H1 (cell line): ENCODE measurements at regions not wholly inside any gene's neighbourhood (a gene's known extent, or its start where the extent isn't known, plus 50 kb on each side); places are given as distances from the start of the nearest gene placed in this dataset.

ENCODE experiments used
- CTCF ChIA-PET: fragments of 300-600 bp; sonication (Branson Sonifier 250); formaldehyde crosslinking; loops from one replicate; lab custom pipeline; 2021; ENCODE audit not compliant: partially characterized antibody; lab: Charles Lee
- POLR2A ChIA-PET: fragments of 300-600 bp; sonication (Branson Sonifier 250); formaldehyde crosslinking; loops from one replicate; lab custom pipeline; 2021; ENCODE audit warnings: inconsistent platforms; ENCODE audit not compliant: partially characterized antibody; lab: Charles Lee
- DNase-seq, 2 experiments: peaks; one replicate each; pipeline versions ENCODE4 v3.0.0 to v3.0.0-alpha.2; 2010 to 2022; ENCODE audit warnings: low spot score in 2 of 2, low read depth in 1 of 2, mixed read lengths in 1 of 2
- FAIRE-seq: peaks from 2 replicates; lab custom pipeline; 2011; peaks lifted over from hg19 to GRCh38; lab: Jason Lieb, UNC
- H2AFZ ChIP-seq: 2 replicates; pipeline ENCODE4 v1.8.1; 2012; ENCODE audit warnings: low read length, inconsistent platforms
- H2AK5ac ChIP-seq: 2 replicates; pipeline ENCODE4 v1.6.1; 2013; ENCODE audit warnings: low read depth, low read length
- H2BK120ac ChIP-seq: replicated peaks from 2 replicates; pipeline ENCODE3; 2013; ENCODE audit warnings: low read depth, low read length, inconsistent platforms
- H2BK12ac ChIP-seq: 2 replicates; pipeline ENCODE4 v1.6.1; 2013; ENCODE audit warnings: low read depth, low read length
- H2BK15ac ChIP-seq: 2 replicates; pipeline ENCODE4 v1.6.1; 2013; ENCODE audit warnings: low read length
- H2BK20ac ChIP-seq: 2 replicates; pipeline ENCODE4 v1.6.1; 2013; ENCODE audit warnings: low read length
- H2BK5ac ChIP-seq: 2 replicates; pipeline ENCODE4 v1.6.1; 2013; ENCODE audit warnings: low read depth, low read length
- H3K14ac ChIP-seq: 2 replicates; pipeline ENCODE4 v1.6.1; 2013; ENCODE audit warnings: inconsistent platforms; ENCODE audit not compliant: insufficient read length
- H3K18ac ChIP-seq: 2 replicates; pipeline ENCODE4 v1.6.1; 2013; ENCODE audit warnings: low read length; ENCODE audit errors: extremely low read depth
- H3K23ac ChIP-seq: 2 replicates; pipeline ENCODE4 v1.6.1; 2013; ENCODE audit warnings: inconsistent platforms; ENCODE audit not compliant: insufficient read length
- H3K23me2 ChIP-seq: 2 replicates; pipeline ENCODE4 v1.6.1; 2013; ENCODE audit warnings: low read depth, low read length
- H3K27ac ChIP-seq: 2 replicates; pipeline ENCODE4 v1.6.1; 2011; ENCODE audit warnings: low read depth, low read length, inconsistent platforms
- H3K27me3 ChIP-seq, 4 experiments: replicated peaks in 1 of 4; 1 replicate in 1 of 4; 2 replicates in 3 of 4; pipeline versions ENCODE4 v1.6.1 to v1.8.1; 2011 to 2013; ENCODE audit warnings: low read length in 3 of 4, mild to moderate bottlenecking in 3 of 4, inconsistent platforms in 2 of 4, mixed read lengths in 2 of 4, moderate library complexity in 1 of 4; ENCODE audit not compliant: control insufficient read depth in 3 of 4, insufficient read depth in 3 of 4; ENCODE audit errors: extremely low read depth in 1 of 4
- H3K36me3 ChIP-seq, 4 experiments: 2 replicates each; pipeline versions ENCODE4 v1.6.1 to v1.8.1; 2011 to 2013; ENCODE audit warnings: mild to moderate bottlenecking in 4 of 4, low read length in 3 of 4, moderate library complexity in 2 of 4, control low read depth in 1 of 4, inconsistent platforms in 1 of 4; ENCODE audit not compliant: insufficient read depth in 4 of 4, control insufficient read depth in 2 of 4
- H3K4ac ChIP-seq: replicated peaks from 2 replicates; pipeline ENCODE3; 2013; ENCODE audit warnings: low read length, low read depth, mixed read lengths, inconsistent platforms; ENCODE audit not compliant: insufficient read length
- H3K4me1 ChIP-seq, 4 experiments: replicated peaks in 1 of 4; 1 replicate in 1 of 4; 2 replicates in 3 of 4; pipeline versions ENCODE4 v1.6.1 to v1.8.1; 2011 to 2013; ENCODE audit warnings: low read length in 3 of 4, inconsistent platforms in 2 of 4, mixed read lengths in 1 of 4; ENCODE audit not compliant: insufficient read depth in 4 of 4, control insufficient read depth in 3 of 4
- H3K4me2 ChIP-seq, 2 experiments: 2 replicates each; pipeline versions ENCODE4 v1.6.1 to v1.8.1; 2011 to 2013; ENCODE audit warnings: low read depth in 2 of 2, low read length in 2 of 2, control low read depth in 1 of 2, inconsistent platforms in 1 of 2, mild to moderate bottlenecking in 1 of 2; ENCODE audit not compliant: insufficient read depth in 1 of 2
- H3K4me3 ChIP-seq, 4 experiments: fragments of 200-600, 300-600 bp in 1 of 4; sonication (generic), shearing (Covaris generic), sonication (Bioruptor Twin) in 1 of 4; 2 replicates each; pipeline versions ENCODE4 v1.5.1 to v1.8.1; 2011 to 2016; ENCODE audit warnings: low read length in 4 of 4, low read depth in 3 of 4, control low read depth in 2 of 4, inconsistent platforms in 2 of 4, mild to moderate bottlenecking in 2 of 4, mixed read lengths in 1 of 4, moderate library complexity in 1 of 4; ENCODE audit not compliant: insufficient read depth in 2 of 4; ENCODE audit errors: extremely low read depth in 1 of 4
- H3K56ac ChIP-seq: replicated peaks from 2 replicates; pipeline ENCODE3; 2013; ENCODE audit warnings: low read depth, mild to moderate bottlenecking, mixed read lengths, low read length, inconsistent platforms; ENCODE audit not compliant: insufficient read length
- H3K79me1 ChIP-seq: 2 replicates; pipeline ENCODE4 v1.6.1; 2013; ENCODE audit warnings: low read depth, low read length, control low read depth
- H3K79me2 ChIP-seq, 2 experiments: 2 replicates each; pipeline versions ENCODE4 v1.6.1 to v1.8.1; 2012 to 2013; ENCODE audit warnings: low read length in 2 of 2, mild to moderate bottlenecking in 2 of 2, inconsistent platforms in 1 of 2; ENCODE audit not compliant: insufficient read depth in 2 of 2, control insufficient read depth in 1 of 2
- H3K9ac ChIP-seq, 4 experiments: replicated peaks in 1 of 4; 1 replicate in 1 of 4; 2 replicates in 3 of 4; pipeline versions ENCODE4 v1.6.1 to v1.8.1; 2011 to 2013; ENCODE audit warnings: low read depth in 3 of 4, low read length in 3 of 4, control low read depth in 2 of 4, mild to moderate bottlenecking in 2 of 4, moderate library complexity in 2 of 4, inconsistent platforms in 1 of 4; ENCODE audit errors: extremely low read depth in 1 of 4
- H3K9me3 ChIP-seq, 2 experiments: 2 replicates each; pipeline versions ENCODE4 v1.6.1 to v1.8.1; 2012 to 2013; ENCODE audit warnings: mild to moderate bottlenecking in 2 of 2, moderate library complexity in 2 of 2, control low read depth in 1 of 2, inconsistent platforms in 1 of 2, low read depth in 1 of 2, low read length in 1 of 2, mixed read lengths in 1 of 2; ENCODE audit not compliant: insufficient read depth in 2 of 2
- H4K20me1 ChIP-seq, 2 experiments: replicated peaks in 1 of 2; 2 replicates each; pipeline versions ENCODE3 to v1.8.1; 2011 to 2013; ENCODE audit warnings: inconsistent platforms in 2 of 2, low read length in 2 of 2, mild to moderate bottlenecking in 1 of 2; ENCODE audit not compliant: insufficient read depth in 2 of 2, control insufficient read depth in 1 of 2
- H4K5ac ChIP-seq: 2 replicates; pipeline ENCODE4 v1.6.1; 2013; ENCODE audit warnings: low read length, low read depth, mixed read lengths, inconsistent platforms; ENCODE audit not compliant: insufficient read length
- H4K8ac ChIP-seq: 2 replicates; pipeline ENCODE4 v1.8.0; 2013; ENCODE audit warnings: mild to moderate bottlenecking, moderate library complexity, low read length, inconsistent platforms; ENCODE audit not compliant: insufficient read depth; ENCODE audit errors: extremely low read depth
- H4K91ac ChIP-seq: replicated peaks from 2 replicates; pipeline ENCODE3; 2013; ENCODE audit warnings: low read length, mixed read lengths, inconsistent platforms; ENCODE audit not compliant: insufficient read length
- ASH2L ChIP-seq: fragments of 200-600, 300-600 bp; sonication (generic); IDR thresholded peaks from one replicate; pipeline ENCODE4 v1.7.1; 2017; ENCODE audit warnings: low read length
- BACH1 ChIP-seq: IDR thresholded peaks from 2 replicates; pipeline ENCODE4 v1.6.1; 2012; ENCODE audit warnings: low read length, improper control_type of control experiment
- KDM5A ChIP-seq: fragments of 200-600 bp; IDR thresholded peaks from 2 replicates; pipeline ENCODE4 v1.7.1; 2012; ENCODE audit warnings: mild to moderate bottlenecking, low read length, inconsistent platforms, mixed read lengths
- RAD21 ChIP-seq, 2 experiments: IDR thresholded peaks in 1 of 2; conservative IDR thresholded peaks in 1 of 2; 2 replicates each; pipeline ENCODE4 v1.6.1; 2011; ENCODE audit warnings: low read depth in 2 of 2, low read length in 2 of 2, improper control_type of control experiment in 1 of 2, inconsistent platforms in 1 of 2, mild to moderate bottlenecking in 1 of 2, moderate library complexity in 1 of 2
- RBBP5 ChIP-seq: IDR thresholded peaks from 2 replicates; pipeline ENCODE4 v1.7.1; 2012; ENCODE audit warnings: low read depth, mild to moderate bottlenecking, inconsistent platforms, low read length, moderate library complexity, borderline replicate concordance
- WGBS, 2 experiments: shearing (Covaris generic) in 1 of 2; methylation state at CpG; one replicate each; pipeline versions ENCODE4 v1.1.6 to v1.1.7; 2013 to 2015; ENCODE audit warnings: low lambda C conversion rate in 2 of 2, mixed read lengths in 2 of 2, inconsistent platforms in 1 of 2, low coverage in 1 of 2, missing lambda C conversion rate in 1 of 2; ENCODE audit not compliant: insufficient replicate concordance in 2 of 2, insufficient coverage in 1 of 2, insufficient read length in 1 of 2; ENCODE audit errors: extremely low coverage in 1 of 2, missing lambda C conversion rate in 1 of 2; 5-methylcytosine and 5-hydroxymethylcytosine counted together

DNA sequence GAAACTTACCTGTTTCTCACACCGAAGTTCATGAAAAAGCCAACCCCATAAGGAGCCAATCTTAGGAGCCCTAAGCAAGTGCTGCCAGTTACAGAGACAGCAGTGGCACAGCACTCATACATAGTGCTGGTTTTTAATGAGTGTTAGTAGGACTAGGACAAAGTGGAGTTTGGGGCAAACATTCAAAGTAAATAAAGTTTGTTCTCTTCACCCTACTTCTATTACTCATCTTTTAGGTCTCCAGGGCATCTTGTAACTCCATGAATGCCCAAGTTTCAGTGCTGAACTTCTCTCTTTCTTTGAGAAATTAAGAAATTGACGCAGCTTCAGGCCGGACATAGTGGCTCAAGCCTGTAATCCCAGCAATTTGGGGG is 584.7 kb downstream of the EBF1 start:
- H3K56ac ChIP-seq = no peak overlapping the region
- CTCF ChIA-PET = interaction anchor here (1.1 kb wide), 1 partner anchor 14 kb away, joined by 3 read pairs; no protein-coding TSS in a partner anchor
- FAIRE-seq = no peak
- TF ChIP-seq RBBP5 (no peak), KDM5A (no peak), BACH1 (no peak), RAD21 (IDR thresholded peaks at IDR 0.05 in 1 of 2, conservative IDR thresholded peaks at IDR 0.05 in 1 of 2; ENCODE audit: low read depth in 2 of 2, low read length in 2 of 2) (no peak), ASH2L (no peak)

More for the DNA sequence above, 584.7 kb downstream of the EBF1 start:
- H3K9ac ChIP-seq = no peak overlapping the region
- no peak overlapping the region for H2BK120ac ChIP-seq
- peaks cover 0 to 2% of the 10 kb centered on the region in 2 experiments for H4K20me1 ChIP-seq
- no peak for DNase-seq
- no peak overlapping the region for H3K23ac ChIP-seq
- H3K4me3 ChIP-seq = no peak overlapping the region
- no peak overlapping the region for H3K27ac ChIP-seq
- H3K79me1 ChIP-seq = no peaks in the 10 kb centered on the region
- H3K27me3 ChIP-seq = no peaks in the 10 kb centered on the region
- no peaks in the 10 kb centered on the region for H3K79me2 ChIP-seq
- H4K8ac ChIP-seq = no peak overlapping the region
- peaks cover 3% of the 10 kb centered on the region; the same call in 1 of the 2 replicates for H3K23me2 ChIP-seq
- H3K4ac ChIP-seq = no peak overlapping the region
- H4K5ac ChIP-seq = no peak overlapping the region
- no peak overlapping the region for H2AFZ ChIP-seq
- no peak overlapping the region for H3K4me2 ChIP-seq
- H2BK12ac ChIP-seq = no peak overlapping the region
- WGBS, 2 experiments = 90% methylated on average over 3 of the region's 3 CpGs; no CpG with 5 or more reads in 1 of the 2 experiments
- H2BK20ac ChIP-seq = no peak overlapping the region
- no peak overlapping the region for H3K18ac ChIP-seq
- POLR2A ChIA-PET = no interaction called here
- no peak overlapping the region for H3K14ac ChIP-seq
- no peaks in the 10 kb centered on the region for H3K4me1 ChIP-seq
- H3K36me3 ChIP-seq = no peaks in the 10 kb centered on the region
- H3K9me3 ChIP-seq = no peaks in the 10 kb centered on the region
- no peak overlapping the region for H4K91ac ChIP-seq
- no peak overlapping the region for H2BK5ac ChIP-seq
- H2BK15ac ChIP-seq = no peak overlapping the region
- no peak overlapping the region for H2AK5ac ChIP-seq
